Kidney (tissue), 13 donors: ENCODE measurements at regions not wholly inside any gene's neighbourhood (a gene's known extent, or its start where the extent isn't known, plus 50 kb on each side); places are given as distances from the start of the nearest gene placed in this dataset.

Experiments
- DNase-seq, 5 donors: peaks; one replicate each; pipeline ENCODE4 v3.0.0-alpha.2; 2013 to 2020
- FAIRE-seq: peaks from 2 replicates; lab custom pipeline; 2012; peaks lifted over from hg19 to GRCh38; lab: Jason Lieb, UNC
- H3K27ac ChIP-seq, 2 donors: one replicate each; pipeline ENCODE4 v1.7.0; 2013; ENCODE audit warnings: low read depth in 2 of 2, low read length in 2 of 2, inconsistent platforms in 1 of 2
- H3K27me3 ChIP-seq: one replicate; pipeline ENCODE4 v1.7.1; 2013; ENCODE audit warnings: low read length, inconsistent platforms; ENCODE audit not compliant: control insufficient read depth, insufficient read depth
- H3K36me3 ChIP-seq, 3 donors: one replicate each; pipeline versions ENCODE4 v1.7.0 to v1.7.1; 2013; ENCODE audit warnings: low read length in 3 of 3, control low read depth in 1 of 3, inconsistent platforms in 1 of 3; ENCODE audit not compliant: insufficient read depth in 3 of 3, control insufficient read depth in 2 of 3
- H3K4me1 ChIP-seq, 3 donors: one replicate each; pipeline versions ENCODE4 v1.7.0 to v1.7.1; 2013; ENCODE audit warnings: low read length in 3 of 3, inconsistent platforms in 1 of 3, low read depth in 1 of 3; ENCODE audit not compliant: control insufficient read depth in 2 of 3, insufficient read depth in 2 of 3
- H3K4me3 ChIP-seq, 3 donors: one replicate each; pipeline versions ENCODE4 v1.7.0 to v1.8.1; 2013; ENCODE audit warnings: low read length in 3 of 3, control low read depth in 1 of 3, inconsistent platforms in 1 of 3
- H3K9ac ChIP-seq, 3 donors: one replicate each; pipeline versions ENCODE4 v1.7.0 to v1.7.1; 2013; ENCODE audit warnings: low read length in 3 of 3, control low read depth in 1 of 3, inconsistent platforms in 1 of 3
- H3K9me3 ChIP-seq, 3 donors: one replicate each; pipeline versions ENCODE4 v1.7.0 to v1.7.1; 2013; ENCODE audit warnings: low read length in 3 of 3, control low read depth in 1 of 3, inconsistent platforms in 1 of 3; ENCODE audit not compliant: control insufficient read depth in 2 of 3, insufficient read depth in 1 of 3
- intact Hi-C: fragments of 100-400 bp; cut with DNase I; formaldehyde crosslinking; loops from one replicate; pipeline ENCODE4 v1.11.1; 2022
- TF ChIP-seq, protein P1 (sequence below): IDR thresholded peaks from 3 replicates; pipeline ENCODE4 v1.5.1; 2012; ENCODE audit warnings: mild to moderate bottlenecking, moderate library complexity, borderline replicate concordance; ENCODE audit not compliant: insufficient read depth; ENCODE audit errors: extremely low read depth
- donor health status: control.
- donor health status: control.
- donor health status: control.
- donor health status: control.
- donor health status: control.
- donor health status: DM: yes; HTN: yes; CAD: no.
- donor health status: Normal renal cell carcinoma (clear cell type).

DNA sequence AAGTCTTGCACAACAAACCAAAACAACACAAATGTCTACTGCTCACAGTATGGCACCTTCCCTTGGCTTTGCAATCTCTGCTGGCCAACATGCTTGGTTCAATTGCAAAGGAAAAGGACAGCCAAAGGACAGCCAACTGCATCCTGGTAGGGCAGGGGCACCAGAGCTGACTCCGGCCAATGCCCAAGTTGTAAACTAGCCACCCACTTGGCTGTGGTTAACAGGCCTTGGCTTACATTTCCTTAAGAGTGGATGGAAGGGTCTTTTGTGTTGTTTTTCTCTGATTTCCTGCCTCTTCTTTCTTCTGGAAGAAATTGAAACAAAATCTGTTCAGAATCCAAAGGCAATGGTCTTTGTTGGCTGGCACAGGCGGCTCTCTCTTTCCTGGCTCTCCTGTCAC, 119.1 kb upstream of the TRIB2 start:
- H3K27me3 ChIP-seq = no peaks in the 10 kb centered on the region
- no peak overlapping the region for H3K27ac ChIP-seq
- H3K4me1 ChIP-seq = peaks cover 0 to 6% (median 4%) of the 10 kb centered on the region in 3 donors
- no peak for FAIRE-seq
- TF ChIP-seq, protein P1, sequence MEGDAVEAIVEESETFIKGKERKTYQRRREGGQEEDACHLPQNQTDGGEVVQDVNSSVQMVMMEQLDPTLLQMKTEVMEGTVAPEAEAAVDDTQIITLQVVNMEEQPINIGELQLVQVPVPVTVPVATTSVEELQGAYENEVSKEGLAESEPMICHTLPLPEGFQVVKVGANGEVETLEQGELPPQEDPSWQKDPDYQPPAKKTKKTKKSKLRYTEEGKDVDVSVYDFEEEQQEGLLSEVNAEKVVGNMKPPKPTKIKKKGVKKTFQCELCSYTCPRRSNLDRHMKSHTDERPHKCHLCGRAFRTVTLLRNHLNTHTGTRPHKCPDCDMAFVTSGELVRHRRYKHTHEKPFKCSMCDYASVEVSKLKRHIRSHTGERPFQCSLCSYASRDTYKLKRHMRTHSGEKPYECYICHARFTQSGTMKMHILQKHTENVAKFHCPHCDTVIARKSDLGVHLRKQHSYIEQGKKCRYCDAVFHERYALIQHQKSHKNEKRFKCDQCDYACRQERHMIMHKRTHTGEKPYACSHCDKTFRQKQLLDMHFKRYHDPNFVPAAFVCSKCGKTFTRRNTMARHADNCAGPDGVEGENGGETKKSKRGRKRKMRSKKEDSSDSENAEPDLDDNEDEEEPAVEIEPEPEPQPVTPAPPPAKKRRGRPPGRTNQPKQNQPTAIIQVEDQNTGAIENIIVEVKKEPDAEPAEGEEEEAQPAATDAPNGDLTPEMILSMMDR = no peak
- intact Hi-C loops = no loop called here
- H3K9ac ChIP-seq = no peak overlapping the region
- no peaks in the 10 kb centered on the region for H3K36me3 ChIP-seq
- DNase-seq = no peak
- H3K4me3 ChIP-seq = no peak overlapping the region
- H3K9me3 ChIP-seq = no peaks in the 10 kb centered on the region

DNA sequence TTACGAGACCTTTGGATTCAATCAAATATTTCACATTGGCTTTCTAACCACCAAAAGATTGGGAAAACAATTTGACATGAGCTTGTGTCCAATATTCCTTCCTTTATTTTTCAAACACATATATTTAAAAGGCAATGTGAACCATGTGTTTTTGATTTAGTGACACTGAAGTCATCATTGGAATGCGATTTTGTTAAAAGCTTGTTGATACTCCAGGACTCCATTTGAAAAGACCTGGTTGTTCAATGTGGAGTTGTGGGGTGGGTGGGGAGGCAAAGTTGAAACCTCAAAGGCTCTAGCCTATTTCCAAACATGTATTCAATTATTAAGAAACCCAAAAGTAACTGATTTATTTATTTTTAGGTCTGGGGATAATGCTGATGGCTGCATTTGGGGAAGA, 114.1 kb upstream of the TRIB2 start:
- H3K36me3 ChIP-seq = no peaks in the 10 kb centered on the region
- FAIRE-seq = no peak

DNA sequence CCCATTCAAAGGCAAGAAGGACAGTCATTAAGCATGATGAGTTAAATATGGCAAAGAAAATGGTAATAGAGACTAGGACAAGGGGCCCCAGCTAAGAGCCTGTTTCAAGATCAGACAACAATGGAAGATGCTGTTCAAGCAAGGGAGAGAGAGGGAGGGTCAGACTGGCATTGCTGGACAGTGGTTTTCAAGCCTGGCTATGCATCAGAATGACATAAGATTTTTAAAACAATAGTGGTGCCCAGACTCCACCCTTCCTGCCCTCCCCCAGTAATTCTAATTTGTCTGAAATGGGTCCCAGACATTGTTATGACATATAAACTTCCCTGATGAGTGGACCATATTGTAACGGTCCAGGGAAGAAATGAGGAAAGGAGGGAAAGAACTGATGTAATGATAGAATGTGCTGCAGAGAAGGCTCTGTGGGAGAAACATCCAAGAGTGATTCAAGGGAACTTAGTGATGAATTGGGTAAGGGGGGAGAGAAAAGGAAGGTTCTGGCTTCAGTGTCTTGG, 112.9 kb upstream of the TRIB2 start:
- intact Hi-C loops = no loop called here
- Histone ChIP-seq H3K36me3 (no peaks in the 10 kb centered on the region), H3K9me3 (no peaks in the 10 kb centered on the region), H3K27me3 (no peaks in the 10 kb centered on the region), H3K27ac (no peak overlapping the region), H3K4me3 (no peak overlapping the region), H3K4me1 (peaks cover 0 to 2% (median 0%) of the 10 kb centered on the region in 3 donors), H3K9ac (no peak overlapping the region)
- TF ChIP-seq, protein P1 = no peak
- FAIRE-seq (no peak), DNase-seq (no peak)

More for the DNA sequence above, 114.1 kb upstream of the TRIB2 start:
- Histone ChIP-seq H3K27me3 (no peaks in the 10 kb centered on the region), H3K4me3 (no peak overlapping the region), H3K27ac (no peak overlapping the region), H3K9me3 (no peaks in the 10 kb centered on the region), H3K4me1 (peaks cover 0 to 3% (median 0%) of the 10 kb centered on the region in 3 donors), H3K9ac (no peak overlapping the region)
- intact Hi-C loops = no loop called here
- TF ChIP-seq, protein P1 = no peak
- DNase-seq = no peak

DNA sequence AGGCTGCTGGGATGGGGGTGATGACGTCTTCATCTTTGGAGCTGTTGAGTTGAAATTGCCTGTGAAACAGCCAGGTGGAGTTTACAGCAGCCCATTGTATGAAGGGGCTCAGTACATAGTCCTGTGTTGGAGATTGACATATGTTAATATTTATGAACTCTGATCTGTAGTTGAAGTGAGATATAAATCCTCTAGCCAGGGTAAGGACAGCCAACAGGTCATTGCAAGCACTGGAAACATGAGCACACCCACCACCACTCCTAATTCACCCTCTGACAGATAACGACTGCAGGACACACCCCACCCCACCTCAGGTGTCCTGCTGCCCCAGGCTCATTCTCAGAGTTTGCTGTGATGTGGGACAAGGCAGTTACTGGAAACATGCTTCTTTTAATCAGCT, 112.4 kb upstream of the TRIB2 start:
- TF ChIP-seq, protein P1 = no peak
- no peaks in the 10 kb centered on the region for H3K36me3 ChIP-seq
- H3K4me1 ChIP-seq = peaks cover 0 to 2% (median 0%) of the 10 kb centered on the region in 3 donors
- no peak overlapping the region for H3K9ac ChIP-seq
- H3K27me3 ChIP-seq = no peaks in the 10 kb centered on the region
- FAIRE-seq (no peak), DNase-seq (no peak)
- H3K27ac ChIP-seq = no peak overlapping the region
- no peaks in the 10 kb centered on the region for H3K9me3 ChIP-seq
- intact Hi-C loops = no loop called here
- no peak overlapping the region for H3K4me3 ChIP-seq
